Fibroblast of skin of abdomen (primary cell): ENCODE measurements at regions not wholly inside any gene's neighbourhood (a gene's known extent, or its start where the extent isn't known, plus 50 kb on each side); places are given as distances from the start of the nearest gene placed in this dataset.

Experiments used
- DNase-seq: peaks from one replicate; pipeline ENCODE4 v3.0.0-alpha.2; 2013

DNA sequence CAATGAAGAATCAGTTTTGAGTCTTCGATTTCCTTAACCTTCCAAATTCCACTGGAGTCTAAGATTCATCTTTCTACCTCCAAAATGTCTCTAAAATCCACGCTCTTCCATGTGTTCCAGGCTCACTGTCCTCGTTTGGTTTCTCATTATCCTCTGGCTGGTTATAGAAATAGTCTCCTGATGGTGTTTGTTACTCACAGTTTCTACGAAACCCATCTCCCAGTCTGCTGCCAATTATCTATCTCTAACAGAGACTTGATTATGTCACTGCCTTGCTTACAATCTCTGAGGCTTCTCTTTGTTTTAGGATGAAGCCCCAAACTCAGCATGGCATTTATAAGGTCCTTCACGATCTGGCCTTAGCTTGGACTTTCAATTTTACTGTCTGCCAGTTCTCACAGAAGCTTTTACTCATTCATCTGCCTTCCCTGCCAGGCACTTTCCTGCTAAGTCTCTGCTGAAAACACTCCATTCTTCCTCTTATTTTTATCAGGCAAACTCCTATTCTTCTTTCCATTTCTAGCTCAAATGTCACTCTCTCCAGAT is 339.6 kb upstream of the SGCD start:
- no peak for DNase-seq

DNA sequence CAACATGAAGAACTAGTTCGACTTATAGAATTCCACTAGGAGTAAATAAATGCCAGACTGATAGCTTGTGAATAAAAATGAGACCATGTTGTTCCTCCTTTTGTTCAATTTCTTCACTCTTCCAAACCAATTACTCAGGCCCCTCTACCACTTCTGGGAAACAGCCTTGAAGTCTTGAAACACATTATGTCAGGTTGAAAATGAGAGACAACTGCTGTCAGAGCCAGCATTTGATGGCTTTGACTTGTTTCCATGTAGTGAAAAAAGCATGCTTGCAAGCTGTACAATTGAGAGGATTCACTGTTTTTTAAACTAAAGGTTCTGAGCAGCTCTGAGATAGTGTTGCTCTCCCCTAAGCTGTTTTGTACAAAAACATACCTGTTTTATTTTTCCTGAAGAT is 337.1 kb upstream of the SGCD start:
- no peak for DNase-seq

DNA sequence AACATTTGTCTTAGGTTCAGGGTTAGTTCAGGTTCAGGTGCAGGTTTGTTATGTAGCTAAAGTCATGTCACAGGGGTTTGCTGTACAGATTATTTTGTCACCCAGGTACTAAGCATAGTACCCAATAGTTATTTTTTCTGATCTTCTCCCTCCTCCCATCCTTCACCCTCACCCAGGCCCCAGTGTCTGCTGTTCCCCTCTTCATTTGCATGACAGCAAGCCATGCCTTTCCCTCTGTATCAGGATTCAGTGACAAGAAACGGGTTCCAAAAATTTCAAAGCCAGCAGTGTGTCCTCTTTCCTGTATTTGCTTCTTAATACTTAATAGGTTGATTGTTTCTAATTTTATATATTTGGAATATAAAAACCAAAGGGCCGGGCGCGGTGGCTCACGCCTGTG is 330.8 kb upstream of the SGCD start:
- DNase-seq = no peak

DNA sequence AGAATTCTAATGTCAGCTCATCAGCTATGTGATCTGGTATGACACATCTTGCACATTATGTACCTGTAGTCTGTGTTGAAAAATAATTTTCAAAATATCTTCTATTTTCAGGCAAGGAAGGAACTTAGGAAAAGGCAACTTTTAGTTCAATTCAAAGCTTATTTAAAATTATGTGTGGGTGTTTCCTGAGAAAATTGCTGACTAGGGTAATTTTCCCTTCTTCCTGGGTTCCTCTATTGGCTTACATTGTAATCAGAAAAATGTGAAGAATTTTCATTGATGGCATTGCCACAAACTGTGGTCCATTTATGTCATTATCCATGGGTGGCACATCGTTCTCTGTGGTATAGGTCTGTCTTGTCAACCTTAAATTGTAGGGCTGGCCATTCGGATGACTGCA is 328.7 kb upstream of the SGCD start:
- no peak for DNase-seq

DNA sequence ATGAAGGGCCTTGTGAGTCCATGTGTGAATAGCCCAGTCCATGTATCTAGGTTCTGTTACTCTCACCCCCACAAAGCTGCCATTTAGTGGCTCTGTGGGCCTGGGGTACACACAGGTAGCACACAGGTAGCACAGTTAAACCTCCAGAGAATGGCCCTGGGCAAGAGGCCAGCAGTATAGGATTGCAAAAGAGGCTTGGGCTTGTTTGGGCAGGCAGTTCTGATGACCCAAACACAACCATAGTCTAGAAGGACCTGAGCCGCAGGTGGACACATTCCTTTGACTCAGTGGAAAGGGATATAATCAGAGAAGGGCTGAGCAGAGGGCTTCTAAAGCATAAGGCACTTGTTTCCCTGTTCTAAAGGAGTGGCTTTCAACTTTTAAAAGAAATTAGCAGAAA is 326.8 kb upstream of the SGCD start:
- no peak for DNase-seq

DNA sequence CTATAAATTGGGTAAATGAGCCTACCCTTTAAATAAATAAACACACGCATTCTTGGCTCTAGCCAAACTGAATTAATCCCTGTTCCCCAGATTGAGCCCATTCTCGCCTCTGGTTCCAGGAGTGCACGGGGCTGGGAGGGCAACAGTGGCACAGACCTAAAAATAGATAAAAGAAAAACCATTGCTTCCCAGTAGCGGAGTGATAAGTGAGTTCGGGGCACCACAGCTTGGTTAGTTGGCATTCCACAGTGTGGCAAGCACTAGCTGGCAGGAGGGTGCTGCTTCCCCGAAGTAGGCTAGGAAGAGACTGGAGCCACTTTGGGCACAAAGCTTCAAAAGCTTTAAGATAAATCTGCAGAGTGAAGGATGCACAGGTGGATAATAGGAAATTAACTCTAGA is 322.2 kb upstream of the SGCD start:
- DNase-seq = no peak

DNA sequence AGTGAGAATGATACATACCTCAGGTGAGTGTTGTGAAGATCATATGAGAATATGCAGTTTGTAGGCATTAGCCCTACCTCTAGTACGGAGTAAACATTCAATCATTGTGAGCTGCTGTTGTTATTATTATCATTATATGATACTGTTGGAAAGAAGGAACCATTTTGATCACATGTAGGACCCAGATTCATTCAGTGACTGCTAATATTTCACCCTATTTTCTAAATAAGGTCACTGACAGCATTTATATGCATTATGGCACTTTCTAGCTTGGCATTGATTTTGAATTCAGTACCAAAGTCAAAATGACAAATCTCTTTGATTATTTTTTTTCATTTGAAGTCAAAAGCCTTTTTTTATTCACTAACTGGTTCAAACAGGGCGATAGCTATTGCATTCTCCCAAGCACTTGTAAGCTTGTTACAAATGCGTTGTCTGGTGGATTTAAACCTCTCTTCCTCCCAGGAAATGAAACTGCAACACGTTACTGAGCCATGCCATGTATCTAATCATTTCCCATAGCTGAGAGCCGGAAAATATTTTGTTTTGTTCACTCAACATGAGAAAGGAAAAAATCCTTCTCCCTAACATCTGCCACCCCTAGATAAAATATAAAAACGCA is 320.8 kb upstream of the SGCD start:
- DNase-seq = no peak

DNA sequence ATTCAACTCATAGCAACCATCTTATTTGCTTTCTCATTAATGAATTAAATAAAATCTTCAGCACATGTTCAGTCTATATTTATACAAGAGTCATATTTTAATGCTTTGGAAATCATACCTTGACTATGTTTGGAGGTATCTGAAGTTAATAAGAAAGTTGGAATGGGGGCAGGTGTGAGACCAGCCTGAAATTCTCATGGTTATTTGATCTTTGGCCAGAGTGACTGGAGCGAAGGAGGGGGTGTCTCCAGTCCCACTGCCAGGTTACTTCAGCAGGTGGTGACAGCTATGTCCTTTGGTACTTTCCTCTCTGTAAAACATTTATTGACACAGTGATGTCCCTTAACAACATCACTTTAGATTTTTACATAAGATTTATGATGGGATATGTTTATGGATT is 318.1 kb upstream of the SGCD start:
- no peak for DNase-seq

DNA sequence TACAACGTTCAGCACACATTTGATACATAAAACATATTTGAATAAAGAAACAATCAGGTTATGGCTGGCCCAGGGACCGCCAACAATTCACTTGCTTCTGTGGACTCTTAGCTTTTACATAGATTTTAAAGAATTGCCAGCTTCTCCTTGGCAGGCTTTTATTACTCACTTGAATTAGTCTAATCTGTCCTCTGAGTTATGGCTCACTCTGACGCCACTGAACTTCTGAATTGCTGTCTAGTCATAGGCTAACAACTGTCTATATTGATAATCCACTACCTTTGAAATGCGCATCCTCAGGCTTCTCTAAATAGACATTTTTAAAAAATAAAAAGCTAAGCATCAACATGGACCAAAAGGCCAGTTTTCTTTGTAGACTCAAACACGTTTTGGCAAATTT is 317.4 kb upstream of the SGCD start:
- DNase-seq = no peak

DNA sequence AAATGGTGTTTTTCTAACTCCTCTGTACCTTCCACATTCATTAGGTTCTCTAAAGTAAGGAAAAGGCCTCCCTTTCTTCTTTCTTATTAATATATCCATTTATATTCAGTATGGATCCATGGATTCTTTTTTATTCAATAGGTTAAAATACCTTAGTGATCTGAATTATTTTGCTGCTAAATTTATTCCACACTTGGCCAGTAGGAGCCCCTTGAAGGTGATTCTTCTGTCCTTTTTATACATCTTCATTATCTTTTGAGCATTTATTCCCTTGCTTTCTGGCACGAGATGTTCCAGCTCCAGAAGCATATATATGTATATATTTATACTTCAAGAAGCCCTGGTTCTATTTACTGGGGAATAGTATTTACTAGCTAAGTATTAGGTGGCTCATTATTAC is 311.8 kb upstream of the SGCD start:
- no peak for DNase-seq

DNA sequence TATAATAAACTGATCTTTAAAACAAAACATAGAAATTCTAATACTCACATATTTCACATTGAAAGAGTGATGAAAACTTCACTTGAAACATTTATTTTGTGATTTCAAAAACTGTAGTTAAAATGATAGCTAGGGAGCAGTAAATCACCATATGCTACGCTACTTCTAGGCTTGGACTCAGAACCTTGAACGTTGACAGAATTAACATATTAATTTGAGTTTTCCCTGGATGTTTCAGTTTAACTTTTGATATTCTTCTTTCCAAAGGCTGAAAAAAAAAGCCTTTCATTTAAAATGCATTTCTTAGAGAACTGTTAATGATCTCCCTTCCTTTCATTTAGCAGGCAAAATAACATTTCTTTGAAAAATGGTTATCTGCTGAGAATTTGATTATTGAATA is 307.8 kb upstream of the SGCD start:
- DNase-seq = no peak

DNA sequence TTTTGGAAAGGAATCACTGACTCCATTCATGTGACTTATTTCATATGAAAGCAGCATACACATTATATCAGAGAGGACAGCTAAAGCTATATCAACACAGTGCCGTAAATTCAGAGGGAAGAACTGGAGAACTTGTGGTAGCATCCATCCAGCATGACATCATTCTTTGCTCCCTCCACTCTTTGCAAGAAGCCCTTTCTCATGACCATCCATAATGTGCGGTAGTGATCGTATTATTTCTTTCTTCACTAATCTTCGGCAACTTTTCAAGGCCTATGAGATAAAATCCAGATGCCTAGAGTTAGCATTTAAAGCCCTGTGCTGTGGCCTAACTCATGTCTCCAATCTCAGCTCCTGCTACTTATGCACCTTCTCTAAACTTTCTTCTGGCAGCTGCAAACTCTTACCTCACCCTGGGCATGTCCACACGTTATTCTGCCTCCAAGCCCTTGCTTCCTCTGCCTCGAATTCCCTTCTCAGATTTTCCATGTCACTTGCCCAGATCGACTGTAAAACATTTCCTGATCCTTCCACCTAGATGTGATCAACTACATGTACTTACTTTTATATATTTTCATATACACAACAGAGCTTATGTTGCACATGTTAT is 307.3 kb upstream of the SGCD start:
- DNase-seq = peak; percentile 13

DNA sequence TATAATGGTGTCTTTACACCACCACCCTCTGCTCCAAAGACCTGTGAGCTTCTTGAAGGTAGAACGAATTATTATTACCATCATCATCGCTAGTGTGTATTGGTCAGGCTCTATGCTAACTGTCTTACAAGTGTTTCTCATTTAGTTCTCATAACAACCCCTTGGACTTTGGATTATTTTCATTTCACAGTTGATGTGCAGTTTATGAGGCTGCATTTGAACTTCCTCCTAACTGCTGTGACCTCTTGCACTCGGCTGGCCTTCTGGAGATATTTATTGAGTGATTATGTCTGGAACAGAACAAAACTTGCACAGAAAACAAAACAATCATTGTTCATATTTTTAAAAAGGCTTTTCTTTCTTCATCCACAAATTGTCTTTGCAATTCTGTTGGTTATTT is 306.3 kb upstream of the SGCD start:
- DNase-seq = no peak

DNA sequence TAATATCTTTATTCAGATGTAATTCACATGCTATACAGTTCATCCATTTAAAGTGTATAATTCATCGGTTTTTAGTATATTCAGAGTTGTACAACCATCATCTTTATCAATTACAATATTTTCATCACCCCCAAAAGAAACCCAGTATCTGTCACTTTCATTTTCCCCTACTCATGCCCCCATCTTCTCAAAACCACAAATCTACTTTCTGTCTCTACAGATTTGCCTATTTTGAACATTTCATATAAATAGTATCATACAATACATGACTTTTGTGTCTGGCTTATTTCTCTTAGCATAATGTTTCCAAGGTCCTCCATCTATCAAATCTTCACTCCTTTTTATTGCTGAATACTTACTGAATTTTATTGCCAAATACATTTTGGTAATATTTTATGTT is 305.1 kb upstream of the SGCD start:
- no peak for DNase-seq

DNA sequence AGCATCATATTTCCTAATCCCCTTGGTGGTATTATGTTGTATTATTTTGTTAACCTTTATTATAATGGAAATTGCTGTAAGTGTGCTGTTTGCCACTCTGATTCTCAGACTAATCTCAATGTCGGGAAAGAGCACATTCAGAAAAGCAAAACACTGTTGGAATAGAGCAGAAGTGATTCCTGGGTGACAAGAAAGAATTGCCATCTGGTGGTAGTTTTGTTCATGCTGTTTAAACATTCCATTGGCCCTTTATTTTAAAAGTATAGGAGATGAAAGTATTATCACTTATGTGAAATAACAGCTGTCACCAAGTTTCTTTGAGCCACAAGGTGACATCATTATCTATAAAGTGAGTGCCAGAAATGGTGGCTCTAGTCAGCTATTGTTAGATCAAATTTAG is 301.3 kb upstream of the SGCD start:
- no peak for DNase-seq

DNA sequence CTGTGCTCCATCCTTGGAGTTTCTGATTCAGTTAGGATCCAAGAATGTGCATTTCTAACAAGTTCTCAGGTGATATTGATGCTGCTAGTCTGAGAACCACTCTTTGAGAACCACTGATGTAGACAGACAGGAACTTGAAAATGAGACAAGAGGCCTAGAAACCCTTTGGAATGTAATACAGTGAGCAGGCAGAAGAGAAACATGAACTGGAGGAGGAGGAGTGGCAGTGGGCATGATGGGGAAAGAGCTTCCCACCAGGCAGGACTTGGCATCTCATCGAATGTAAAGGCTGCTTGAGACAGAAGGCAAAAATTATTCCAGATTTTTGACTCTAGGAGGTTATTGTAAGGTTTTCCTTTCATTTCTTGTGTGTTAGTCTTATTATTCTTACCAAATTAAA is 295.8 kb upstream of the SGCD start:
- DNase-seq = peak; percentile 12

DNA sequence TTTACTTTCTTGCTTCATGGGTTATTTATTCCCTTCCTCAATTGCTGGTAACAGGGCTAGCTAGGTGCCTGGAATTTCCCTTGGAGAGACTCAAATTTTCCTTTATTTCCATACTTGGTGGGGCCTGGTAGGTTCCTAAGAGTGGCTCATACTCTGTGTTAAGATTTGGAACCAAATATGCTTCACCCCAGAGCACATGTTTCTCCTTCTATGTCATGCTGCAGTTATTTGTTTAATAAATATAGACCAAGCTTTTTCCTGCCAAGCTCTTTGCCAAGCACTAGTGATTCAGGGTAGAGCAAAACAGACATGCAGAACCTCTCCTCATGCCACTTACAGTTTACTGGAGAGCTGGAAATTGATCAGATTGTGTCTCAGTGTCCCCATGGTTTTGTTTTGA is 290.3 kb upstream of the SGCD start:
- DNase-seq = peak; percentile 56

DNA sequence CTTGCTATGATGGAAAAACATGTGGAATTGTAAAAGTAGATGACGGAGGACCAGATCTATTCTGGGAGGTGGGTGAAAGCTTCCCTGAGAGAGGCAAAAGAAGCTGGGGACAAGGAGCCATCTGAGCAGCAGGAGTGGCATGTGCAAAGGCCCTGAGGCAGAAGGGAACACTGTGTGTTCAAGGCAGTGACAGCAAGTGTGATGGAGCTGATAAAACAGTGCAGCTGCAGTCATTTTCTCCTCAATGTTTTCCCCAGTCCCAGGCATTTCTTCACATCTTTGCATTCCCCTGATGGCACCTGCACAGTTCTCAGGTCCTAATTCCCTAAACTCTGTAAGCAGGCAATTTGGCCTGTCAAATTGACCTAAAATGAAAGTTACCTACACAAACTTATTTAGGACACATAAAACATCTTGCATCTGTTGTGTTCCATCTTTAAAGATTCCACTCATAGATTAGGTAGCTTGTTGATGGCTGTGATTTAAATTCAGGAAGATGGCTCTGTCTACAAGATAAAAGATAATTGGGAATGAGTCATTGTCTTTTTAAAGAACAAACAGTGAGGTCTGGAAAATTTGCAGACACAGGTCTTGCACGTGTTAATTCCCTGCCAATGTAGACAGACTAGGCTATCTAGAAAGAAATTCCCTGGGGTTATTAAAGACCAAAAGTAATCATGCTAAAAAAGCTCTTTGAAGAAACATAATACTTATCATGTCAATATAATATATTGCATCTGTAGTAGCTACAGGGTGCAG is 289.6 kb upstream of the SGCD start:
- peak; percentile 22 for DNase-seq

DNA sequence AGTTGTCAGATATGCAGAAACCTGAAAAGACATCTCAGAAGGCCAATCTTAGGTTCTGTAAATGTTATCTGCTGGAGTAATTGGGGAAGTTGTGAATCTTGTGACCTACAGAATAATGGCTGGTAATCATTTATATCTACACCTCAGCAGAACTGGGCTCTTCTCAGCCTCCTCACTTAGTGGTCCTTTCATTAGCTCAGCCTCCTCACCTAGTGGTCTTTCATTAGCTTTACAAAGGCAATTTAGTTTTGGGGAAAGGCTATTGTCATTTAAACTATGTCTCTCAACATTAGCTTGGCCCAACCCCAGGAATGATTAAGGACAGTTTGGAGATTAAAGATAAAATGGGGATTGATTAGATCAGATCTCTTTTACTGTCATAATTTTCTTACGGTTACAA is 284.2 kb upstream of the SGCD start:
- no peak for DNase-seq

DNA sequence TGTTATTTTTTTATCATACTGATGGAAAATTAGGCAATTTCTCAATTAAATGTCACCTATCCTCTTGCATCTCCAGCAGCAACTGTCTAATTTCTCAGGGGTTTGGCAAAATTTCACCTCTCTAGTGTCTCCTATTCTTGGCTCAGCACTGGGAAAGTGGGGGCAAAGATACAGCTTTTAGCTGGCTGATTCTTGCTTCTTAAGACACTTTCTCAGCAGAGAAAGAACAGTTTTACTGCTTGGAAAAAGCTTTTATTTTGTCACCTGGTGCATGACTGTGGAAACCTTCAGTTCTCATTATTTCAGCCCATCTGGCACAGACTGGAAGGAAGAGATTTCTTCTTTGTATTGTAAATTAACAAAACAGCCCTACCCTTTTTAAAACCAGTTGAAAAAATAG is 283.6 kb upstream of the SGCD start:
- DNase-seq = no peak

DNA sequence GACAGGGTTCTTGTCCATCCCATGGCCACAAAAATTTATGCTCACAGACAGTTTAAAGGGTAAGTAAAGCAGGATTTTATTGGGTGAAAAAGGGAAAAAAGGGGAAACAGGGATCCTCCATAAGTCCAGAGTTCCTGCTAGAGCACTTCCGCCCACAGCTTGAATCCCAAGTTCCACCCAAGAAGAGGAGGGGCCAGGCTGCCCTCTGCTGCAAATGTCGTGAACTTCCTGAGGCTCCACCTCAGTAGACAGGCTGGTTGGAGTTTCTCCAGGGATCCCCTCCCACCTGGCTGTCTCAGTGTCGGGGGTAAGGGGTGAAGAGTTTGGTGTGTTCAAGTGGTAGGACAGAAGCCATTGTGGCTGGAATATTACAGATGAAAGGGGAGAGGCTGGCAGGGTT is 275.0 kb upstream of the SGCD start:
- peak; percentile 5 for DNase-seq

DNA sequence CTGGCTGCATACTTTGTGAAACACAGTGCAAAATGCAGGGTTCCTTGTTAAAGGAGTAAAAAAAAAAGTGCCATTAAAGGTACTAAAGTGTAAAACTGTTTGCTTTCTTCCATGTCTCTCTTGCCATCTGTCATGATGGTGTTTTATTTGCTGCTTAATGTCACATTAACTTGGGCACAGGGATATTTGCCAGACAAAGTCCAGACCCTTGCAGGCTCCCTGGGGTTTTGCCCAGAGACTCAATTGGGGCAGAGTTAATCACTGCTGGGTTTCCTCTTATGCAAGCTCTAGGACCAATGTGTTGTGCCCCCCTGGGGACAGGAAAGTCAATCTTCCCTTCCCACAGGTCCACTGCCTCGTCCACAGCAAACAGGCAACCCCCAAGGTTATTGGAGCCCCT is 274.3 kb upstream of the SGCD start:
- no peak for DNase-seq

DNA sequence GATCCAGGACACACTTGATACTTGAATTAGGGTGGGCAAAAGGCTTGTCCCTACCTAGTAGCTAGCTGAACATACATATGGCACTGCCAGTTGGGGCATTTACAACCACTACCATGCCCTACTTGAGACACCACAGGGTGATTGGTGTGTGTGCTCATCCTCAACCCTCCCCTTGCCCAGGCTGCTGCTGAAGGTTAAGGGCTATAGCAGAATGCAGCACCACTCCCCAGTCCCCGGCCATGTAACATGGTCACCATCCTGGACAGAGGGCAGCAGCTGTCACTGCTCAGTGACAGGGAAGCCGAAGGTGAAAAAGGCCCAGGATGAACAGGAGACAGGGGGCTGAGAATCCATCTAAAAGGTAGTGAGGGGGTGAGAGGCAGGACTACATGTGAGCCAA is 273.9 kb upstream of the SGCD start:
- DNase-seq = no peak

DNA sequence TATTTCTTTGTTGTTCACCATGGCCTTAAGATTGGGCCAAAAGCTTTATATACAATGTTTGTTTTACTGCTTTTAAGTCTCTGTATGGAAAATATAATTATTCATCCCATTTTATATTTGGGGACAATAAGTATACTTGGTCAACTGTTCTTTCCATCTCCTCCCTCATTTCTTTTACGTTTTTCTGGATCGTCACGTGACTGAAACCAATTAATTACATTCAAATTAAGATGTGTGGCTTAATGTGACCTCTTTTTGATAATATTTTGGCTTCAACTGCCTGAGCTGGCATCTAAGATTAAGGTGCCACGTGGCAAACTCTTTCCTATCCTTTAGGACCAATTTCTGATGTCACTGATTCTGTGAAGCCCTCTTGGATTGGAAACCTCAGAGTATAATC is 250.1 kb upstream of the SGCD start:
- DNase-seq = no peak
